ENCODE measurements at regions not wholly inside any gene's neighbourhood (a gene's known extent, or its start where the extent isn't known, plus 50 kb on each side); places are given as distances from the start of the nearest gene placed in this dataset.
"Not testable (repeated sequence)": the region's sequence is repeated elsewhere in the genome, so short reads cannot be mapped to it uniquely, and the experiment has no call there.

DNA sequence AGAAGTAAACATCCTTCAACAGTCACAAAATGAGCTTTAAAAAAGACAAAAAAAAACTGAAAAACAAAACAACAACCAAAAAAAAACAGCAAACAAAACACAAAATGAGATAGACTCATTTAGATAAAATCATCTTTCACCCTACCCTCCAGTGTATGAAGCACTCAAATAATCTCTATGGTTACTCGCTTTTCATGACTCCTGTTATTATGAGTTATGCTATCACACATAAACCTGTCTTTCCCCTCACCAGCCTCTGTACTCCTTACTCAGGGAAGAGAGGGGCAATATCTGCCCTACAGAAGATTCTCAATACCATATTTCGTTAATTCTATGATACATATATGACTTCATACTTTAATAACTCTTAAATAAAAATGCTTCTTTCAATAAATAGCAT, 158.2 kb downstream of the TPBG start:
- no peak overlapping the region for H3K27ac Mint-ChIP-seq (ENCODE audit: low read depth, unreplicated experiment)
- no peak for TF ChIP-seq CTCF (IDR thresholded peaks at IDR 0.05; ENCODE audit: unreplicated experiment)
- H3K27me3 Mint-ChIP-seq (ENCODE audit: insufficient read depth, unreplicated experiment): no peaks in the 10 kb centered on the region
- no peak for DNase-seq (ENCODE audit: unreplicated experiment)
- H3K9me3 Mint-ChIP-seq (ENCODE audit: unreplicated experiment): no peaks in the 10 kb centered on the region
- no peak overlapping the region for H3K4me3 Mint-ChIP-seq (ENCODE audit: unreplicated experiment)
- ChIA-PET CTCF (no interaction called here), POLR2A (no interaction called here)
- no peaks in the 10 kb centered on the region for H3K36me3 Mint-ChIP-seq (ENCODE audit: insufficient read depth, unreplicated experiment)
- no peaks in the 10 kb centered on the region for H3K4me1 Mint-ChIP-seq (ENCODE audit: insufficient read depth, unreplicated experiment)
- intact Hi-C loops (cut with micrococcal nuclease): no loop called here
- BruUV-seq (replicated peaks): no TSS peak

- Mint-ChIP-seq H3K36me3 (ENCODE audit: insufficient read depth, unreplicated experiment) (no peaks in the 10 kb centered on the region), H3K4me3 (ENCODE audit: unreplicated experiment) (no peak overlapping the region), H3K27ac (ENCODE audit: low read depth, unreplicated experiment) (no peak overlapping the region), H3K4me1 (ENCODE audit: insufficient read depth, unreplicated experiment) (no peaks in the 10 kb centered on the region), H3K27me3 (ENCODE audit: insufficient read depth, unreplicated experiment) (no peaks in the 10 kb centered on the region), H3K9me3 (ENCODE audit: unreplicated experiment) (no peaks in the 10 kb centered on the region)
- CTCF ChIA-PET: interaction anchor here (0.8 kb wide), 1 partner anchor 66 kb away, joined by 3 read pairs; no protein-coding TSS in a partner anchor
- TF ChIP-seq CTCF (IDR thresholded peaks at IDR 0.05; ENCODE audit: unreplicated experiment): no peak
- DNase-seq (ENCODE audit: unreplicated experiment): no peak
- POLR2A ChIA-PET: no interaction called here
- no TSS peak for BruUV-seq (replicated peaks)
- intact Hi-C loops (cut with micrococcal nuclease): no loop called here
These were observed 160.4 kb downstream of the TPBG start for GRCh38 chr6:82524031-82524430.

- no peak for DNase-seq (ENCODE audit: unreplicated experiment)
- no TSS peak for BruUV-seq (replicated peaks)
- CTCF ChIA-PET: no interaction called here
- TF ChIP-seq CTCF (IDR thresholded peaks at IDR 0.05; ENCODE audit: unreplicated experiment): no peak
- Mint-ChIP-seq H3K4me3 (ENCODE audit: unreplicated experiment) (no peak overlapping the region), H3K4me1 (ENCODE audit: insufficient read depth, unreplicated experiment) (no peaks in the 10 kb centered on the region), H3K9me3 (ENCODE audit: unreplicated experiment) (no peaks in the 10 kb centered on the region), H3K27me3 (ENCODE audit: insufficient read depth, unreplicated experiment) (no peaks in the 10 kb centered on the region), H3K36me3 (ENCODE audit: insufficient read depth, unreplicated experiment) (no peaks in the 10 kb centered on the region), H3K27ac (ENCODE audit: low read depth, unreplicated experiment) (no peak overlapping the region)
- intact Hi-C loops (cut with micrococcal nuclease): no loop called here
- POLR2A ChIA-PET: interaction anchor here (1.1 kb wide), 2 partner anchors 12 to 67 kb away, joined by 3 read pairs; no protein-coding TSS in a partner anchor
These were observed 162.3 kb downstream of the TPBG start for GRCh38 chr6:82525775-82526495.

DNA sequence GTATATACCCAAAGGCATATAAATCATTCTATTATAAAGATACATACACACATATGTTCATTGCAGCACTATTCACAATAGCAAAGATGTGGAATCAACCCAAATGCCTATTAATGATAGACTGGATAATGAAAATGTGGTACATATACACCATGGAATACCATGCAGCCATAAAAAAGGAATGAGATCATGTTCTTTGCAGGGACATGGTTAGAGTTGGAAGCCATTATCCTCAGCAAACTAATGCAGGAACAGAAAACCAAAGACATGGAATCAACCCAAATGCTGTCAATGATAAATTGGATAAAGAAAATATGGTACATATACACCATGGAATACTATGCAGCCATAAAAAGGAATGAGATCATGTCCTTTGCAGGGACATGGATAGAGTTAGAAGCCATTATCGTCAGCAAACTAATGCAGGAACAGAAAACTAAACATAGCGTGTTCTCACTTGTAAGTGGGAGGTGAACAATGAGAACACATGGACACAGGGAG, 166.4 kb downstream of the TPBG start:
- intact Hi-C loops (cut with micrococcal nuclease); POLR2A ChIA-PET; H3K4me3 Mint-ChIP-seq (ENCODE audit: unreplicated experiment); H3K27me3 Mint-ChIP-seq (ENCODE audit: insufficient read depth, unreplicated experiment); DNase-seq (ENCODE audit: unreplicated experiment); H3K27ac Mint-ChIP-seq (ENCODE audit: low read depth, unreplicated experiment); BruUV-seq (replicated peaks); H3K4me1 Mint-ChIP-seq (ENCODE audit: insufficient read depth, unreplicated experiment); H3K36me3 Mint-ChIP-seq (ENCODE audit: insufficient read depth, unreplicated experiment); H3K9me3 Mint-ChIP-seq (ENCODE audit: unreplicated experiment); CTCF ChIA-PET: not testable (repeated sequence)
